GM19099 (cell line): ENCODE measurements at regions not wholly inside any gene's neighbourhood (a gene's known extent, or its start where the extent isn't known, plus 50 kb on each side); places are given as distances from the start of the nearest gene placed in this dataset.
A peak's percentile ranks its signal among the peaks of the same experiment; 100 is the strongest.

Experiments
- POLR2A ChIP-seq: IDR thresholded peaks from 3 replicates; pipeline ENCODE4 v1.6.1; 2011; ENCODE audit warnings: low read depth; ENCODE audit not compliant: insufficient read length; ENCODE audit errors: extremely low read depth

- no peak for TF ChIP-seq POLR2A
These were observed 122.5 kb upstream of the LNX1 start for GRCh38 chr4:53713767-53714166.

- no peak for TF ChIP-seq POLR2A
These were observed 122.0 kb upstream of the LNX1 start for GRCh38 chr4:53713296-53713695.

GRCh38 chr4:53712408-53713020 lies 121.2 kb upstream of the LNX1 start:
- TF ChIP-seq POLR2A = no peak

- TF ChIP-seq POLR2A = no peak
These were observed 120.6 kb upstream of the LNX1 start for GRCh38 chr4:53711926-53712325.

- no peak for TF ChIP-seq POLR2A
These were observed 118.4 kb upstream of the LNX1 start for GRCh38 chr4:53709693-53710092.

- TF ChIP-seq POLR2A = no peak
These were observed 116.2 kb upstream of the LNX1 start for GRCh38 chr4:53707491-53707890.

GRCh38 chr4:53706422-53707032 lies 115.2 kb upstream of the LNX1 start:
- no peak for TF ChIP-seq POLR2A

- TF ChIP-seq POLR2A = no peak
These were observed 114.7 kb upstream of the LNX1 start for GRCh38 chr4:53705972-53706371.

- no peak for TF ChIP-seq POLR2A
These were observed 114.0 kb upstream of the LNX1 start for GRCh38 chr4:53705151-53705764.

GRCh38 chr4:53704329-53704728 lies 113.0 kb upstream of the LNX1 start:
- TF ChIP-seq POLR2A = no peak

GRCh38 chr4:53703267-53703655 lies 112.0 kb upstream of the LNX1 start:
- TF ChIP-seq POLR2A = no peak

GRCh38 chr4:53702334-53703266 lies 111.3 kb upstream of the LNX1 start:
- peak; percentile 26 for TF ChIP-seq POLR2A

- TF ChIP-seq POLR2A = no peak
These were observed 105.9 kb upstream of the LNX1 start for GRCh38 chr4:53697016-53697685.

- peak; percentile 54 for TF ChIP-seq POLR2A
These were observed 104.5 kb upstream of the LNX1 start for GRCh38 chr4:53695540-53696463.
